Stomach (tissue), 8 donors: ENCODE measurements at regions not wholly inside any gene's neighbourhood (a gene's known extent, or its start where the extent isn't known, plus 50 kb on each side); places are given as distances from the start of the nearest gene placed in this dataset.

ENCODE experiments used
- DNase-seq, 2 donors: peaks; one replicate each; pipeline versions ENCODE4 v3.0.0 to v3.0.0-alpha.2; 2013 to 2019
- H3K27ac ChIP-seq, 5 donors: fragments of 200-600 bp in 4 of 5; sonication (generic) in 4 of 5; one replicate each; pipeline ENCODE4 v1.5.1; 2013 to 2019; ENCODE audit warnings: mild to moderate bottlenecking in 1 of 5, moderate library complexity in 1 of 5
- H3K27me3 ChIP-seq, 3 donors: fragments of 200-600 bp; sonication (generic); one replicate each; pipeline ENCODE4 v1.5.1; 2017 to 2019; ENCODE audit warnings: mixed run types in 1 of 3
- H3K36me3 ChIP-seq, 4 donors: fragments of 200-600 bp; sonication (generic); 1 replicate in 3 of 4; 2 replicates in 1 of 4; pipeline ENCODE4 v1.5.1; 2016 to 2019
- H3K4me1 ChIP-seq, 4 donors: fragments of 200-600 bp; sonication (generic); one replicate each; pipeline ENCODE4 v1.5.1; 2016 to 2019
- H3K4me3 ChIP-seq, 4 donors: fragments of 200-600 bp; sonication (generic) in 3 of 4; one replicate each; pipeline ENCODE4 v1.5.1; 2016 to 2019; ENCODE audit warnings: mild to moderate bottlenecking in 1 of 4
- H3K9me3 ChIP-seq, 4 donors: fragments of 200-600 bp; sonication (generic); one replicate each; pipeline ENCODE4 v1.5.1; 2016 to 2019
- EP300 ChIP-seq: sonication (generic); formaldehyde crosslinking; IDR thresholded peaks from one replicate; pipeline ENCODE4 v1.6.1; 2017; ENCODE audit warnings: antibody characterized with exemption
- POLR2A ChIP-seq, 4 donors: fragments of 450-650 bp; IDR thresholded peaks; one replicate each; pipeline ENCODE4 v1.6.1; 2016; ENCODE audit warnings: antibody characterized with exemption in 4 of 4, control low read depth in 2 of 4, mild to moderate bottlenecking in 1 of 4, moderate library complexity in 1 of 4
- POLR2AphosphoS5 ChIP-seq, 3 donors: sonication (generic); formaldehyde crosslinking; IDR thresholded peaks; one replicate each; pipeline ENCODE4 v1.6.1; 2016; ENCODE audit warnings: antibody characterized with exemption in 3 of 3
- WGBS, 5 donors: extraction: QIAGEN DNeasy Blood & Tissue Kit in 3 of 5; methylation state at CpG; one replicate each; pipeline versions ENCODE4 v1.1.5 to v1.1.7; 2013 to 2018; 5-methylcytosine and 5-hydroxymethylcytosine counted together
- intact Hi-C: fragments of 100-400 bp; cut with DNase I; formaldehyde crosslinking; loops from one replicate; pipeline ENCODE4 v1.15.1; 2023; ENCODE audit warnings: low total_unique reads
- TF ChIP-seq, protein P1 (sequence below), 7 experiments: fragments of 450-650 bp in 4 of 7; fragments of 200-600 bp in 3 of 7; sonication (generic) in 3 of 7; IDR thresholded peaks; one replicate each; pipeline ENCODE4 v1.5.1; 2016 to 2019; ENCODE audit warnings: antibody characterized with exemption in 7 of 7, control low read depth in 2 of 7, mild to moderate bottlenecking in 1 of 7
- donor health status: healthy with polysubstance abuse.
- donor health status: Bipolar disorder and iron deficiency.
- donor health status: healthy.

DNA sequence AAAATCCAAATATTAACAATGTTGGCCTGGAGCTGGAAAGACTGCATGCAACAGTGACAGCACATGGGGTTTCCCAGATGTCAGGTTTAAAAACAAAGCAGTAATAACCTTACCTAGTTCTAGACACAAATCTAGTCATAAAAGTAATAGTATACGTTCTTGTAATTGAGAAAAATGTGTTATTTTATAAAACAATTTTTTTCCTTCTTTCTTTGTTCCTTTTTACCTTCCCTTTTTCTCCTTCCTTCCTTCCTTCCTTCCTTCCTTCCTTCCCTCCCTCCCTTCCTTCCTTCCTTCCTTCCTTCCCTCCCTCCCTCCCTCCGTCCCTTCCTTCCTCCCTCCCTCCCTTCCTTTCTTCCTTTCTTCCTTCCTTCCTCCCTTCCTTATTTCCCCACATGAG, 242.7 kb upstream of the PDE10A start:
- H3K4me3 ChIP-seq, result no peak overlapping the region
- H3K36me3 ChIP-seq, result no peaks in the 10 kb centered on the region
- intact Hi-C loops, result no loop called here
- 79 to 93% (median 89%) methylated on average over 1 of the region's 2 CpGs for WGBS, 5 donors
- H3K9me3 ChIP-seq, result no peaks in the 10 kb centered on the region
- no peak overlapping the region for H3K27ac ChIP-seq
- DNase-seq, result no peak
- H3K4me1 ChIP-seq, result no peaks in the 10 kb centered on the region
- H3K27me3 ChIP-seq, result no peaks in the 10 kb centered on the region
- no peak for TF ChIP-seq POLR2A (IDR thresholded peaks at IDR 0.05)
- TF ChIP-seq EP300, result no peak
- TF ChIP-seq, protein P1, sequence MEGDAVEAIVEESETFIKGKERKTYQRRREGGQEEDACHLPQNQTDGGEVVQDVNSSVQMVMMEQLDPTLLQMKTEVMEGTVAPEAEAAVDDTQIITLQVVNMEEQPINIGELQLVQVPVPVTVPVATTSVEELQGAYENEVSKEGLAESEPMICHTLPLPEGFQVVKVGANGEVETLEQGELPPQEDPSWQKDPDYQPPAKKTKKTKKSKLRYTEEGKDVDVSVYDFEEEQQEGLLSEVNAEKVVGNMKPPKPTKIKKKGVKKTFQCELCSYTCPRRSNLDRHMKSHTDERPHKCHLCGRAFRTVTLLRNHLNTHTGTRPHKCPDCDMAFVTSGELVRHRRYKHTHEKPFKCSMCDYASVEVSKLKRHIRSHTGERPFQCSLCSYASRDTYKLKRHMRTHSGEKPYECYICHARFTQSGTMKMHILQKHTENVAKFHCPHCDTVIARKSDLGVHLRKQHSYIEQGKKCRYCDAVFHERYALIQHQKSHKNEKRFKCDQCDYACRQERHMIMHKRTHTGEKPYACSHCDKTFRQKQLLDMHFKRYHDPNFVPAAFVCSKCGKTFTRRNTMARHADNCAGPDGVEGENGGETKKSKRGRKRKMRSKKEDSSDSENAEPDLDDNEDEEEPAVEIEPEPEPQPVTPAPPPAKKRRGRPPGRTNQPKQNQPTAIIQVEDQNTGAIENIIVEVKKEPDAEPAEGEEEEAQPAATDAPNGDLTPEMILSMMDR (IDR thresholded peaks at IDR 0.05), result no peak
- TF ChIP-seq POLR2AphosphoS5 (IDR thresholded peaks at IDR 0.05), result no peak

DNA sequence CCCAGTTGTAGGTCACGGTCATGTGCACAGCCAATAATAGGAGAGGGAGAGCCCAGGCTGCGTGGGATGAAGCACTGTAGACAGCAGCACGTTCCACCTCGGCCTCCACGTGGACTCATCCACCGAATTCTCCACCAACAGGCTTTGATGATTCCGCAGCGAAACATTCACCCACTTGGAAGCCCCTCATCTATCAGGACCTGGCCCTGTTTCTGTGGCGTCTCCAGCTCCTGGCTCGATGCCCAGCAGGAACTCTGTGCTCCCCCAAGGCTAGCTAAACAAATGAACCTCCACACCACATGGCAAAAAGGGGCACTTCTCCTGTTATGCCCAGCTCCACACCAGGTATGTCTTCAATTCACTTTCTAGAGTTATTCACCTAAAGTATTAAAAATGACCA, 237.9 kb upstream of the PDE10A start:
- no peak overlapping the region for H3K4me3 ChIP-seq
- intact Hi-C loops, result no loop called here
- WGBS, 5 donors, result 72 to 84% (median 79%) methylated on average over 10 of the region's 10 CpGs
- H3K27me3 ChIP-seq, result no peaks in the 10 kb centered on the region
- no peaks in the 10 kb centered on the region for H3K9me3 ChIP-seq
- H3K27ac ChIP-seq, result no peak overlapping the region
- no peaks in the 10 kb centered on the region for H3K4me1 ChIP-seq
- TF ChIP-seq, protein P1 (IDR thresholded peaks at IDR 0.05), result no peak
- TF ChIP-seq POLR2AphosphoS5 (IDR thresholded peaks at IDR 0.05) (no peak), POLR2A (IDR thresholded peaks at IDR 0.05) (no peak), EP300 (no peak)
- H3K36me3 ChIP-seq, result no peaks in the 10 kb centered on the region
- no peak for DNase-seq

DNA sequence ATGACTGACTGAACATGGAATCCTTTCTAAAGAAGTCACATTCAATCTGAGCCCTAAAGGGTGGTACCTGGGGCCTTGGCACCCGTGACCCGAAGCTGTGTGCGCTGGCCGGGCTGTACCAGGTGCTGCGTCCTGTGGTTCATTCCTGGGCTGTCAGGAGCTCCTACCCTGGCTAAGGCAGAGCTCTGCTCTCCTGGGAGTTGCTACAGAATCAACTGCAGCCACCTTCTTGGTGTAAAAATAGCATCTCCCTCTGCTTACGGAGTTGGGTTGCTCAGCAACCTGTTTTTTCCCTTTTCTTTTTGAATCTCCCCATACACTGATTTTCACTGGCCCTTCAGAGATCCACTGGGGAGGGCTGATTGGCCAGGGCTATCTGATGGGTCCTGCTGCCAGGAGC, 236.6 kb upstream of the PDE10A start:
- Histone ChIP-seq H3K9me3 (no peaks in the 10 kb centered on the region), H3K4me1 (no peaks in the 10 kb centered on the region), H3K27ac (no peak overlapping the region), H3K36me3 (no peaks in the 10 kb centered on the region), H3K27me3 (no peaks in the 10 kb centered on the region), H3K4me3 (no peak overlapping the region)
- TF ChIP-seq EP300 (no peak), POLR2AphosphoS5 (IDR thresholded peaks at IDR 0.05) (no peak), POLR2A (IDR thresholded peaks at IDR 0.05) (no peak)
- TF ChIP-seq, protein P1 (IDR thresholded peaks at IDR 0.05), result no peak
- intact Hi-C loops, result no loop called here
- 68 to 72% (median 70%) methylated on average over 6 of the region's 6 CpGs for WGBS, 5 donors
- no peak for DNase-seq

DNA sequence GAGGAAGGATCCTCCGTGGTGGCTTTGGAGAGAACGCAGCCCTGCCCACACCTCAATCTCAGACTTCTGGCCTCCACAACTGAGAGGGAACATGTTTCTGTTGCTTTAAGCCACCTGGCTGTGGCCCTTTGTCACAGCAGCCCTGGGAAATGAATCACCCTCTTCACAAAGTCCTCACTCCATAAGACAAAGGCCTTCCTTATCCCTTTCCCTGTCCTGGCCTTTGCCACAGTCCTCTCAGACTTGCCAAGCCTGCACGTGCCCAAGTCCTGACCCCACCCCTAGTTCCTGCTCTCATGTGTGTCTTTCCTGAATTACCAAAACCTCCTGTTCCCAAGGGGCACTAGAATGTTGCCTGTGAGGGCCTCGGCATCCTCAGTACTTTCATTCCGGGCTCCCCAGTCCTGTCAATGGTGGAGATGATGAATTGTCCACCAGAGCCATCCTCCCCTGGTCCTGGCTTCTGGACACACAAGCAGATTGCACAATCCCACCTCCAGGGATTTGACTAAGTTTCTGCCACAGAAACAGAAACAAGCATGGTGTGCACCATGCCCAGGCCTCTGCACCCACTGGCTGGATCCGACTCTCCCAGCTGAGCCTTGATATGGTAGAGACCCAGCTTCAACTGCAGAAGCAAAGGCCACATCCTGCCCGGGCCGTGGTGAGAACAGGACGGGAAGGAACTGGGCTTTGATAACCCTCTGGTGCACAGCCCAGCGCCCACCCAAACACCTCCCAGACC, 232.6 kb upstream of the PDE10A start:
- 64 to 71% (median 68%) methylated on average over 9 to 10 of the region's 10 CpGs for WGBS, 5 donors
- DNase-seq, result peak in 1 of 2 donors; percentile 54

More for the DNA sequence above, 232.6 kb upstream of the PDE10A start:
- no peak for TF ChIP-seq POLR2A (IDR thresholded peaks at IDR 0.05)
- TF ChIP-seq, protein P1 (IDR thresholded peaks at IDR 0.05), result no peak
- no peak for TF ChIP-seq EP300
- TF ChIP-seq POLR2AphosphoS5 (IDR thresholded peaks at IDR 0.05), result no peak
- intact Hi-C loops, result no loop called here
- H3K4me1 ChIP-seq, result no peaks in the 10 kb centered on the region
- H3K4me3 ChIP-seq, result no peak overlapping the region
- peaks cover 0 to 5% (median 0%) of the 10 kb centered on the region in 3 donors for H3K27me3 ChIP-seq
- H3K9me3 ChIP-seq, result no peaks in the 10 kb centered on the region
- no peaks in the 10 kb centered on the region for H3K36me3 ChIP-seq
- H3K27ac ChIP-seq, result no peak overlapping the region
